ENCODE measurements at regions not wholly inside any gene's neighbourhood (a gene's known extent, or its start where the extent isn't known, plus 50 kb on each side); places are given as distances from the start of the nearest gene placed in this dataset.

DNA sequence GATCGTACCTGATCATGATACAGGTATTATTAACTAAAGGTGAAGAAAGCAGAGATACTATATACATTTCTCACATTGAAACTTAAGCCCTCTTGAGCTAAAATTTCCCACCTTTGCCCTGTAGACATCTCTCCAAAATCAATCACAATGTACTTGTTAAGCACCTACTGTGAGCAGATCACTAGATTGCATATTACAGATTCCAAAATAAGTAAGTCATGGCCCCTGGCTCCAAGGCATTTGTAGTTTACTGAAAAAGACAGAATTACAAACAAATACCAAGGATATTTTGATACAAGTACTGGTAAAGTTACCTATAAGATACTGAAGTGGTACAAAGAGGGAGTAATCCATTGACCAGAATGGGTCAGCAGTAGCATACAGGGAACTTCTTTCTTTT, 455.3 kb downstream of the STK39 start:
- Histone ChIP-seq H3K27ac (no peak overlapping the region), H3K4me3 (no peak overlapping the region), H3K4me1 (no peaks in the 10 kb centered on the region), H3K27me3 (no peaks in the 10 kb centered on the region), H3K9me3 (no peaks in the 10 kb centered on the region), H3K36me3 (no peaks in the 10 kb centered on the region)
- intact Hi-C loops (cut with DNase I): no loop called here
- TF ChIP-seq, protein P1, sequence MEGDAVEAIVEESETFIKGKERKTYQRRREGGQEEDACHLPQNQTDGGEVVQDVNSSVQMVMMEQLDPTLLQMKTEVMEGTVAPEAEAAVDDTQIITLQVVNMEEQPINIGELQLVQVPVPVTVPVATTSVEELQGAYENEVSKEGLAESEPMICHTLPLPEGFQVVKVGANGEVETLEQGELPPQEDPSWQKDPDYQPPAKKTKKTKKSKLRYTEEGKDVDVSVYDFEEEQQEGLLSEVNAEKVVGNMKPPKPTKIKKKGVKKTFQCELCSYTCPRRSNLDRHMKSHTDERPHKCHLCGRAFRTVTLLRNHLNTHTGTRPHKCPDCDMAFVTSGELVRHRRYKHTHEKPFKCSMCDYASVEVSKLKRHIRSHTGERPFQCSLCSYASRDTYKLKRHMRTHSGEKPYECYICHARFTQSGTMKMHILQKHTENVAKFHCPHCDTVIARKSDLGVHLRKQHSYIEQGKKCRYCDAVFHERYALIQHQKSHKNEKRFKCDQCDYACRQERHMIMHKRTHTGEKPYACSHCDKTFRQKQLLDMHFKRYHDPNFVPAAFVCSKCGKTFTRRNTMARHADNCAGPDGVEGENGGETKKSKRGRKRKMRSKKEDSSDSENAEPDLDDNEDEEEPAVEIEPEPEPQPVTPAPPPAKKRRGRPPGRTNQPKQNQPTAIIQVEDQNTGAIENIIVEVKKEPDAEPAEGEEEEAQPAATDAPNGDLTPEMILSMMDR (IDR thresholded peaks at IDR 0.05): no peak
- DNase-seq (ENCODE audit: low spot score in 2 of 2): no peak

DNA sequence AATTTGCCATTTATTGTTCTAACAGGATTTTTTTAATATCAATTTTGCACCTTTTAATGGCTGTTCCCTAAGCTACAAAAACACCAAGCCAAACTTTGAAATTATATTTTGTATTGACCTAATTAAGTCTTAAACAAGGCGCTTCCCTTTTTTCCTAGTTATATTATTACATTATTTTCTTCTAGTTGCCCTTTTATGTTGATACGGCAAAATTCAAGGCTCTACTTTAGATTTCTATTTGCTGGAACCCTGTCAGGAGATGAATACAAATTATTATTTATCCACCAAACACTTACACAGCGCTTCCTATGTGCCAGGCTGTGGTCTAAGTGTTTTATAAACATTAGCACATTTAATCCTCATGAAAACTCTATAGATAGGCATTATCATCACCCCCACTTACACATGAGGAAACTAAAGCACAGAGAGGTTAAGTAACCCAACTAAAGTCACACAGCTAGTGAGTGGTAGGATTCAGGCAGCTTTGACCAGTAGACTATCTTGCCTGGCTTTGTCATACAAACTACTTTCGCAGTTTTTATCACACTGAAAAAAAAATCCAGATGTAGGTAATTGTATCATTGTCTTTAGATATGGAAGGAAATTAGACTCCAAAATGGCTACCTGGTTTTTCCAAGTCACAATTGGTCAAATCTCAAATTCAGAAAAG, 456.5 kb downstream of the STK39 start:
- intact Hi-C loops (cut with DNase I): no loop called here
- DNase-seq (ENCODE audit: low spot score in 2 of 2): no peak

DNA sequence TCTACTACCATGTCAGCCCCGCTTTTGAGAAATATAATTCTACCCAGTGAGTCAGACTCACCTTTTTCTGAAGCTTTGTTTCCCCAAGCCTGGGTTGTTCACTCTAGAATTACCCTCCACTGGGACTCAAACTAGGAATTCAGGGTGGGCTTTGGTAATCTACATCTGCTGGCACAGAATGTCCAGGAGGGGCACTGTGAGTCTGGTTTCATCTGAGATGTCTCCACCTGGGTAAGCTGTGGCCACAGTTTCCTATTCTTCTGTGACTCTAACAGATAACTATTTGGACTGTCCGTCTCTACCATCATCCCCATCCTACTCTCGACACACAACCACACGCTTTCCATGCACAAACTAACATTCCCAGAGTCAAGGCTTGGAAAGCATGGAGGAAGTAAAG, 457.2 kb downstream of the STK39 start:
- H3K4me3 ChIP-seq: no peak overlapping the region
- no peak for DNase-seq (ENCODE audit: low spot score in 2 of 2)

More for the DNA sequence above, 456.5 kb downstream of the STK39 start:
- Histone ChIP-seq H3K36me3 (no peaks in the 10 kb centered on the region), H3K4me3 (no peak overlapping the region), H3K4me1 (no peaks in the 10 kb centered on the region), H3K27me3 (no peaks in the 10 kb centered on the region), H3K9me3 (no peaks in the 10 kb centered on the region), H3K27ac (no peak overlapping the region)
- TF ChIP-seq, protein P1 (IDR thresholded peaks at IDR 0.05): no peak

DNA sequence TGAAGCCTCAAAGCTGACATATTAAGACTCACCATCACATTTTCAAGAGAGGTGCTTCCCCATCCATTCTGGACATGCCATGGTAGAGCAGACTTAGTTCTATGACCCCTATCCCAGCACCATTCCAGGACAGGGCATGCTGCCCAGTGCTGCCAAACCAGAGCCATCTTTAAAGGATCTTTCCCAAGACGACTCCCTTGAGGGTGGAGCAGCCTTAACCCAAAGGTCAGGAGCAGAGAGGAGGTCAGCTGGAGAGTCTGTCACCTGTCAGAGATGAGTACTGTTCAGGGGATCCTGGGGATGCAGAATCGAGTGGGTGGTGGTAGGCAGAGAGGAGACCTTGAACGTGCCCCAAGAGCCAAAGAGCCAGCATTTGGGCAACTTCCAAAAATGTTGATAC, 459.8 kb downstream of the STK39 start:
- Histone ChIP-seq H3K4me1 (no peaks in the 10 kb centered on the region), H3K27me3 (no peaks in the 10 kb centered on the region), H3K36me3 (no peaks in the 10 kb centered on the region), H3K4me3 (no peak overlapping the region), H3K27ac (no peak overlapping the region), H3K9me3 (no peaks in the 10 kb centered on the region)
- no peak for DNase-seq (ENCODE audit: low spot score in 2 of 2)
- TF ChIP-seq, protein P1 (IDR thresholded peaks at IDR 0.05): no peak
- intact Hi-C loops (cut with DNase I): no loop called here

More for the DNA sequence above, 457.2 kb downstream of the STK39 start:
- TF ChIP-seq, protein P1 (IDR thresholded peaks at IDR 0.05): no peak
- Histone ChIP-seq H3K4me1 (no peaks in the 10 kb centered on the region), H3K9me3 (no peaks in the 10 kb centered on the region), H3K27ac (no peak overlapping the region), H3K36me3 (no peaks in the 10 kb centered on the region), H3K27me3 (no peaks in the 10 kb centered on the region)
- intact Hi-C loops (cut with DNase I): no loop called here

- Histone ChIP-seq H3K4me3 (no peak overlapping the region), H3K36me3 (no peaks in the 10 kb centered on the region), H3K4me1 (no peaks in the 10 kb centered on the region), H3K9me3 (no peaks in the 10 kb centered on the region), H3K27me3 (no peaks in the 10 kb centered on the region), H3K27ac (no peak overlapping the region)
- DNase-seq (ENCODE audit: low spot score in 2 of 2): no peak
- TF ChIP-seq, protein P1 (IDR thresholded peaks at IDR 0.05): no peak
- intact Hi-C loops (cut with DNase I): no loop called here
Observed at GRCh38 chr2:167787021-167787420, 460.4 kb downstream of the STK39 start.
